Stimulated activated CD8-positive, alpha-beta memory T cell treated with anti-CD3 and anti-CD28 coated beads, Interleukin-4, amount 100 ng/mL, for 48 hours (primary cell): ENCODE measurements at regions not wholly inside any gene's neighbourhood (a gene's known extent, or its start where the extent isn't known, plus 50 kb on each side); places are given as distances from the start of the nearest gene placed in this dataset.
"Not testable (repeated sequence)": the region's sequence is repeated elsewhere in the genome, so short reads cannot be mapped to it uniquely, and the experiment has no call there.

Experiments used
- DNase-seq: peaks from one replicate; pipeline ENCODE4 v3.0.0-alpha.2; 2020

DNA sequence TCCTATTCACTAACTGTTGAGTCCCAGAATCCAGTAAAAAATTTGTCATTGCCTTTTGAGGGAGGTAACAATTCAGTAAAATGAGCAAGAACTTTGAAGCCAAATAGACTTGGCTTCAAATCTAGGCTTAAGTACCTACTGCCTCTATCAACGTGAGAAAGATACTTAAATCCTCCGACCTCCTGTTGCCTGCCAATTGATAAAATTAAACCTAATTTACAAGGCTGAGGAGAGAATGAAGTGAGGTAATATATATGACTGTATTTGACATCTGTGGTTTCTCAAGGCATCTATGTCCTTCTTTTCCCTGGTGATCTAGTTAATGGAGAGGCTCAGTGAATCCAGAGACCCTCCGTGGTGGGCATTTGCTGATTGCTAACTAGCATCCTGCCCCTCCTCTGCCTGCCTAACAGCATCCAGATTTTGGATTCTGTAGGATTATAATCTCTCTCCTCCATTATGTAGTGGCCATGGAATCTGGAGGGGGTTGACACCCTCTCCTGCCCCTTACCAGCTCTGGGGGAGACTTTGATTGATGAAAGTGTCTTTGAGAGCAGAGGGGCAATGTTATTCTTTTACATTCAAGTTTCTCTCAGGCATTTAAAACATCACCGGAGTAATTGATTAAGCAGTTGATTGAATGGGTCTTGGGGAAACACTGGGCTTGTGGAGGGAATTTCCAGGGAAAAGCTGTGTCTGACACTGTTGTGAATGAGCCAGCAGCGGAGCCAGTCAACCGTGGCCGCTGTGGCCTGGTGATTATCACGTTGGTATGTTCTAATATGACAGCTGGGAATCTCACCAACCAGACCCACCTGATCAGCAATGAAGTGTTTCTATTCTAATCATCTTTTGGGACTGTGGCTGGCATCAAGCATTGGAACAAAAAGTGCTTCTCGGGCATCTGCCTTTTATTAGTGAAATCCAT, 140.7 kb upstream of the FAM78B start:
- no peak for DNase-seq

DNA sequence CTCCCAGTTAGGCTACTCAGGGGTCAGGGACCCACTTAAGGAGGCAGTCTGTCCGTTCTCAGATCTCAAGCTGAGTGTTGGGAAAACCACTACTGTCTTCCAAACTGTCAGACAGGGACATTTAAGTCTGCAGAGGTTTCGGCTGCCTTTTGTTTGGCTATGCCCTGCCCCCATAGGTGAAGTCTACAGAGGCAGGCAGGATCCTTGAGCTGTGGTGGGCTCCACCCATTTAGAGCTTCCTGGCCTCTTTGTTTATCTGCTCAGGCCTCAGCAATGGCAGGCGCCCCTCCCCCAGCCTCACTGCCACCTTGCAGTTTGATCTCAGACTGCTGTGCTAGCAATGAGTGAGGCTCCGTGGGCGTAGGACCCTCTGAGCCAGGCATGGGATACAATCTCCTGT, 149.5 kb upstream of the FAM78B start:
- not testable (repeated sequence) for DNase-seq

GRCh38 chr1:166322470-166322869, 155.7 kb upstream of the FAM78B start:
- DNase-seq: no peak

DNA sequence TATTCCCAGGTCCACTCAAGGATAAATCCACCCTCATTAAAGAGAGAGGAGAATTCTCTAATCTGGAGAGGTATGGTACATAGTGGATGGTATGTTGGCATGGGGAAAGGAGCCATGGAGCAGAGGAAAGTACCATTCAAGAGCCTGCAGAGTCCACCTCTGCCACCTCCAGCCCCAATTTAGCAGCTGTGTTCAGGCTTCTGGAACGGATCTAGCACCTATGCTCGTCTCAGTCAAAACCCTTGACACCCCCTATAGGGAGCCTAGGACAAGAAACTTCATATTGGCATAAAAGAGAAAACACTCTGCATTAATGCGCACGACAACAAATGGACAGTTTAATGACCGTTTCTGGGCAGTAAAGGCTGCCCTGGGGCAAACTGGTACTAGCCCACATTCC, 161.1 kb upstream of the FAM78B start:
- no peak for DNase-seq

DNA sequence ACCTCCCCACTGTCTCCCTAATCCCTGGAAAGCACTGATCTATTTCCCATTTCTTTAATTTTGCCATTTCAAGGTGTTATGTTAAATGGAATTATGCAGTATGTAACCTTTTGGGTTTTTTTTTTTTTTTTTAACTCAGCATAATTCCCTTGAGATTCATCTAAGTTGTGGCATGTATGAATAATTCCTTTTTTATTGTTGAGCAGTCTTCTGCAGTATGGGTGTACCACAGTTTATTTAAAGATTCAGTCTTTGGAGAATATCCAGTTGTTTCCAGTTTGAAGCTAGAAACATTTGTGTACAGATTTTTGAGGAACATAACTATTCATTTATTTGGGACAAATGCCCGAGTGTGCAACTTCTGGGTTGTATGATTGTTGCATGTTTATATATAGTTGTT, 162.2 kb upstream of the FAM78B start:
- DNase-seq: no peak

GRCh38 chr1:166330096-166330495, 163.3 kb upstream of the FAM78B start:
- no peak for DNase-seq

DNA sequence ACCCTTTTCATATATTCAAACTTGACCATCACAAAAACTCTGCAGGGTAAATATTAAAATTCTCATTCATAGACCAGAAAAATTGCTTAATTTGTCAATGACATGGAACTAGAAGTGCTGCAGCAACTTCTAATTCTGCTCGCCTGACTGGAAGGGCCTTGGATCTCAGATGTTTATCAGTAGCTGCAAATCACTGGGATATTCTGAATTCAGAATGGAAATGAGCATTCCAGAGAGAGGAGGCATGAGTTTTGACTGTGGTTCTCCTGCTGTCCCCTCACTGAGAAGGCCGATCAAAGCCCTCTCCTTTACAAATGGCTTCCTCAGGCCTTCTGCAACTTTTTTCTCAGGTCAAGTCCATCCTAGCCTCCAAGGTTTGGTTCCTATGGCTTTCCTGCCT, 171.3 kb upstream of the FAM78B start:
- no peak for DNase-seq

GRCh38 chr1:166340709-166341108, 173.9 kb upstream of the FAM78B start:
- no peak for DNase-seq

GRCh38 chr1:166343276-166343675, 176.5 kb upstream of the FAM78B start:
- DNase-seq: no peak

DNA sequence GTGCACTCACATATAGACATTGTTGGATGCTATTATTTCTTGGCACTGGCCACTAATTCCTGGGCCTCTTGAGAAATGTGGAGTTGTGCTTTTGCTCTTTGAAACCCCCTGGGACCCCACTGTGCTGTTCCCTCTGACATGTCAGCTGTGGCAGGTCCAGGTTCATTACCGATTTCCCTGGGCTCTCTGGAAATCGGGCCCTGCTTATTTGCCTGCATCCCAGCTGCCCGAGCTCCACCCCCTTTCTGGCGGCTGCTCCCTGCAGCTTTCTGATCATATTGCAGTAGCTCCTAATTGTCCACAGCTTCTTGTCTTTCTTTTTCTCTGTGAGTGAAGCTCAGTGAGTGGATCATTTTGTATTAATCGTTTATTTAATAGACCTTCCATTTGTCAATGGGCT, 183.7 kb upstream of the FAM78B start:
- DNase-seq: no peak

DNA sequence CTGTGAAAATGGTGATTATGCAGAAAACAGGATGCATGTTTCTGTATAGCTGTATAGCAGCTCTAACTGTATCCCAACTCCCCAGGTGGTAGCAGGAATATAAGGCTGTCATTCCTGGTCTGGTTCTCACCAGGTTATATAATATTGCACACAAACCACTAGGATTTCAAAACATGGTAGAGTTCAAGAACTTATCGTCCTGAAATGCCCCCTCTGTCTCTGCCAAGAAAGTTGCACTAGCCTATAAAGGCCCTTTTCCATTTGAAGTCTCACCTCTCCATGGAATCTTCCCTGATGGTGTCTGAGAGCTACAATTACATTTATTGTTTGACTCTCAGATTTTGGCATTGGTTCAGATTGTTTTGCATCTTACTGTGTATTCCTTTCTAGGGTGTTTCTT, 184.9 kb upstream of the FAM78B start:
- no peak for DNase-seq

DNA sequence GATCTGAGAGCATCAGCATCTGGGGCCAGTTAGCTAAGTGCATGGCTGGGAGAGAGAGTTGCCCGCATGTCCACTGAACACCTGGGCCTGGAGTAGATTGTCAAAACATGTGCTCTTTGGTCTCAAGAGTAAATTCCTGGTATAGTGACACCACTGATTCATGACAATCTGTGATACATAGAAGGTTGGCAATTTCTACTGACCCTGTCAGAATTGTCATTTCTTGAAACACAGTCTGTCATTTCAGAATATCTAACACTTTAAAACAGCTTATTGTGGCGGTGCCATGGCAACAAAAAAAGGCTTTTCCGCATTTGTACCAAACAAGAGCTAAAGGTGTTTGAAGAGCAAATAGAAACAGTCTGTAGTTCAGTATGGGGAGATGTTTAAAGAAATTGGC, 186.4 kb upstream of the FAM78B start:
- no peak for DNase-seq

GRCh38 chr1:166354406-166354805, 187.6 kb upstream of the FAM78B start:
- no peak for DNase-seq

DNA sequence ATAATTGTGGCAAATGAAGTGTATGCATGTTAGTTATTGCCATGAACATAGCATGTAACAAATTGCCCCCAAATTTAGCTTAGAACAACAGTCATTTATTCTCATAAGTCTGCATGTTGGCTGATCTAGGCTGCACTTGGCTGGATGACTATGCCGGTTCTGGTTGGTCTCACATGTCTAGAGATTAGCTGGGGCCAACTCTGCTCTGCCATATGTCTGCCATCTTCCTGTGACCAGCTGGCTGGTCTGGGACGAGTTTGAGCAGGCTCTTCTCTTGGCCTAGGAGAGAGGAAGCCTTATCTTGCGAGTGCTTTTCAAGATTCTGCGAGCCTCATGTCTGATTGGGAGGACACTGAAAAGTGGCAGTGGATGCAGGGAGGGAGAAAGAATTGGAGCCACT, 198.3 kb upstream of the FAM78B start:
- no peak for DNase-seq

DNA sequence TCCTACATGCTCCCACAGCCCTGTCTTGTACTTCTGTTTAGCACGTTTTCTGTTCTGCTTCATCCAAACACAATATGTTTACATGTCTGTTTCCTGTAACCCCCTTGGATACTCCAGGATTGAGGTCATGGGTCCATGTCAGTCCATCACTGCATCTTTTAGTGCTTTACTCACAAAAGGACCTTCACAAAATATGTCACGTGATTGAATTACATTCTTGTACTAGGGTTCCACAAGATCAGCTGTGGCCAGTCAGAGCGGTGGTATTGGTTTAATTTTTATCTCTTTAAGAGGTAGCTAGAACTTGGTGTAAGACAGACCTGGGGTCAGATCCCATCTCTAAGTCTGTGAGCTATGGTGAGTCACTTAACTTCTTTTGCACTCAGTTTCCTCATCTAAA, 201.2 kb upstream of the FAM78B start:
- no peak for DNase-seq

- no peak for DNase-seq
Observed at GRCh38 chr1:166377896-166378295, 211.1 kb upstream of the FAM78B start.

GRCh38 chr1:166378805-166379204, 212.0 kb upstream of the FAM78B start:
- DNase-seq: no peak

DNA sequence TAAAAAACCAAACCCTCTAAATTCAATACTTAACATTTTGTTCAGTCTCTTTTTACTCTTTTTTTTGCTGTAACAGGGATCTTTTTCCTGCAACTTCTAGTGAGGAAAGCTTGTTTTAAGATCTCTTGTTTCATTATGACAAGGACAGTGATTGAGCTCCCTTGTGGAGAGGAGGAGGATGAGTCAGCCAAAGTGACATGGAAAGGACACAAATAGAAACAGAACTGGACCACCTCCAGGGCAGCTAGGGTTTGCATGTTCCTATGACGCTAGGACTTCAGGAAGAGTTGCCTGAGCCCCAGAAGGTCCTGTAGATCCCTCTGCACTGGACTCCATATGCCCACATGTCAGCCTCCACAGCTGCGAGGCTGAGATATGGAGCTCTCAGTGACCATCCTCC, 212.6 kb upstream of the FAM78B start:
- no peak for DNase-seq

GRCh38 chr1:166383137-166383536, 216.3 kb upstream of the FAM78B start:
- no peak for DNase-seq

GRCh38 chr1:166383635-166384346, 217.0 kb upstream of the FAM78B start:
- DNase-seq: no peak

DNA sequence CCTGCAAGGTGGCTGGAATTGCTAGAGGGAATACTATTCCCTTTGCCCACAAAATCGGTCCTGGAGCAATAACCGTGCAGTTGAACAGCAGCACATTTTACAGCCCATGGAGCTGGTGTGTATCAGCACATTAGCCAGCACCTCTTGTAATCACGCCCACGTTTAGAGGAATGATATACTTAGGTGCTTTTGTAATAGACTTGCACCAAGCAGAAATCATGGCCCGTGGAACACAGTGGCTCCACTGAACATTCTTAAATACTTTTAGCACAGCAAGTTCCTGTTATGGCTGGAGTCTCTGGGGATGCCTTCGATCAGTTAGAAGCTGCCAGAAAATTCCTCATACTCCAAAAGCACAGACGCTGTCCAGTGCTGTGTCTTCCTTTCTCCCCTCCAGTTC, 218.1 kb upstream of the FAM78B start:
- DNase-seq: no peak

DNA sequence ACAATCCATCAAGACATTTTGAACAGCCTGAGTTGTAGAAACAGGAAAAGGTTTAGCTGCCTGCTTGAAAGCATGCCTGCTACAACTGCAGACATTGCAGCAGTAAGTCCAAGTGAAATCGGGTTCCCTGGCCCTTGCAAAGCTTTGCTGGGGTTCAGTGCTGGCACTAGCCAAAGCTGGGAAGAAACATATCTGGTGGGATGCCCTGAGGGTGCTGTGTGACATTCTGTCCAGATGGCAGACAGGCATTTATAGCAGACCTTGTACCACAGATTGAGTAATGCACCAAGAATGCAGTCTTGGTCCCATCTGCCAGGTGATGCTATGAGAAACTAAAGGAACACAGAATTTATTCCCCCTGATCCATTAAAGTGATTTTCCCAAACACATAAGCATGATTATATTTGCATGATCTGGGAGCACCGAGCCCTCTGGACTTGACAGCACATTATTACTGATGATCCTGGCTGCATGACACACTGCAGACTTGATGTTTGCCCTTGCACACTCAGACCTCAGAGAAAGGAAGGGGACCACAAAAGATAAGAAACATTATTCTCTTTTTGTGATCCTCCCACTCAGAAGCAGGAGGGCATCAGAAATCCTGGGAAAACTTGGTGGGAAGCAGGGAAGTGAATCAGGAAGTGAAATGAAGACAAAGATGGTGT, 223.7 kb upstream of the FAM78B start:
- no peak for DNase-seq

DNA sequence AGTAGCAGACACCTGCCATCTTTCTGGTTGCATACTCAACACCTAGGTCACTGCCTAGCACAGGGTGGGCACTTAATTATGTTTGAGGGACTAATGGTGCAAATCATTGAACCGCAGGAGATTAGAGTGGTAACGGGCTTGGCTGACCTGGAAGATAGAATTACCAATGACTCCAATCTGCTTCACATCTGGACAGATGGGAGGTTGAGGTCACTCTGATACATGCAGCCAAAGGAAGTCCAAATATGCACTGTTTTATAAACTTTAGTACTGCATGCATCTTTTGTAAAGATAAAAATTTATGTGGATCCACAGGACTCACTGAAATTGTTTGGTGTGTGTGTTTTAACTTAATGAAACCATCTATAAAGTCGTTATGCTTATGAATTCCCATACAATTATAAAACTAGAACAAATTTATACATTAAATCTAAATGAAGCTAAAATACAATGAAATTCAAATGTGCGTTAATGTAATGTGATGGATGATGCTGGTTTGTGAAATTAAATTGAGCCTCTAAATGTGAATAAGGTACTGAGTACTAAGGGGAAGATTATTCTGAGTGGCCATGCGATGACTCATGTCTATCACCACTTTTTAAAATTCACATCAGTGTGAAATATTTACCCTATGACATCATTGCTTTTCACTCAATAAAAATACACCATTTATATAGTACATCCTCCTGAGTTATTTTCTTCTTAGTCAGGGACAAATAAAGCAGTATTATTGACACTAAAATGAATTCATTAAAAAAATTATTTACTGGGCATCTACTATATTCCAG, 224.7 kb upstream of the FAM78B start:
- no peak for DNase-seq
